ENCODE measurements at regions not wholly inside any gene's neighbourhood (a gene's known extent, or its start where the extent isn't known, plus 50 kb on each side); places are given as distances from the start of the nearest gene placed in this dataset.

- TF ChIP-seq, protein P1, sequence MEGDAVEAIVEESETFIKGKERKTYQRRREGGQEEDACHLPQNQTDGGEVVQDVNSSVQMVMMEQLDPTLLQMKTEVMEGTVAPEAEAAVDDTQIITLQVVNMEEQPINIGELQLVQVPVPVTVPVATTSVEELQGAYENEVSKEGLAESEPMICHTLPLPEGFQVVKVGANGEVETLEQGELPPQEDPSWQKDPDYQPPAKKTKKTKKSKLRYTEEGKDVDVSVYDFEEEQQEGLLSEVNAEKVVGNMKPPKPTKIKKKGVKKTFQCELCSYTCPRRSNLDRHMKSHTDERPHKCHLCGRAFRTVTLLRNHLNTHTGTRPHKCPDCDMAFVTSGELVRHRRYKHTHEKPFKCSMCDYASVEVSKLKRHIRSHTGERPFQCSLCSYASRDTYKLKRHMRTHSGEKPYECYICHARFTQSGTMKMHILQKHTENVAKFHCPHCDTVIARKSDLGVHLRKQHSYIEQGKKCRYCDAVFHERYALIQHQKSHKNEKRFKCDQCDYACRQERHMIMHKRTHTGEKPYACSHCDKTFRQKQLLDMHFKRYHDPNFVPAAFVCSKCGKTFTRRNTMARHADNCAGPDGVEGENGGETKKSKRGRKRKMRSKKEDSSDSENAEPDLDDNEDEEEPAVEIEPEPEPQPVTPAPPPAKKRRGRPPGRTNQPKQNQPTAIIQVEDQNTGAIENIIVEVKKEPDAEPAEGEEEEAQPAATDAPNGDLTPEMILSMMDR (IDR thresholded peaks at IDR 0.05; ENCODE audit: extremely low read depth in 1 of 2, insufficient read depth in 1 of 2, low read depth in 1 of 2, low read length in 2 of 2): no peak
- TF ChIP-seq POLR2A (IDR thresholded peaks at IDR 0.05; ENCODE audit: low read depth, low read length) (no peak), JUN (IDR thresholded peaks at IDR 0.05; ENCODE audit: borderline replicate concordance, insufficient read depth, insufficient read length, low read depth) (no peak), POLR2AphosphoS5 (IDR thresholded peaks at IDR 0.05; ENCODE audit: insufficient read depth, low read depth, low read length) (no peak), EZH2 (IDR thresholded peaks at IDR 0.05; ENCODE audit: borderline replicate concordance, low read depth, low read length, severe bottlenecking) (no peak), MYC (IDR thresholded peaks at IDR 0.05; ENCODE audit: low read depth, low read length) (no peak)
- TF ChIP-seq, protein P2, sequence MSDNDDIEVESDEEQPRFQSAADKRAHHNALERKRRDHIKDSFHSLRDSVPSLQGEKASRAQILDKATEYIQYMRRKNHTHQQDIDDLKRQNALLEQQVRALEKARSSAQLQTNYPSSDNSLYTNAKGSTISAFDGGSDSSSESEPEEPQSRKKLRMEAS (IDR thresholded peaks at IDR 0.05; ENCODE audit: insufficient read depth, insufficient read length): no peak
Observed at GRCh38 chr4:138671106-138671505, 344.5 kb upstream of the NOCT start.
